ENCODE measurements at regions not wholly inside any gene's neighbourhood (a gene's known extent, or its start where the extent isn't known, plus 50 kb on each side); places are given as distances from the start of the nearest gene placed in this dataset.

GRCh38 chr4:103948244-103949018, 228.6 kb upstream of the TACR3 start:
- TF ChIP-seq, protein P1, sequence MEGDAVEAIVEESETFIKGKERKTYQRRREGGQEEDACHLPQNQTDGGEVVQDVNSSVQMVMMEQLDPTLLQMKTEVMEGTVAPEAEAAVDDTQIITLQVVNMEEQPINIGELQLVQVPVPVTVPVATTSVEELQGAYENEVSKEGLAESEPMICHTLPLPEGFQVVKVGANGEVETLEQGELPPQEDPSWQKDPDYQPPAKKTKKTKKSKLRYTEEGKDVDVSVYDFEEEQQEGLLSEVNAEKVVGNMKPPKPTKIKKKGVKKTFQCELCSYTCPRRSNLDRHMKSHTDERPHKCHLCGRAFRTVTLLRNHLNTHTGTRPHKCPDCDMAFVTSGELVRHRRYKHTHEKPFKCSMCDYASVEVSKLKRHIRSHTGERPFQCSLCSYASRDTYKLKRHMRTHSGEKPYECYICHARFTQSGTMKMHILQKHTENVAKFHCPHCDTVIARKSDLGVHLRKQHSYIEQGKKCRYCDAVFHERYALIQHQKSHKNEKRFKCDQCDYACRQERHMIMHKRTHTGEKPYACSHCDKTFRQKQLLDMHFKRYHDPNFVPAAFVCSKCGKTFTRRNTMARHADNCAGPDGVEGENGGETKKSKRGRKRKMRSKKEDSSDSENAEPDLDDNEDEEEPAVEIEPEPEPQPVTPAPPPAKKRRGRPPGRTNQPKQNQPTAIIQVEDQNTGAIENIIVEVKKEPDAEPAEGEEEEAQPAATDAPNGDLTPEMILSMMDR (IDR thresholded peaks at IDR 0.05): no peak
- TF ChIP-seq POLR2A (IDR thresholded peaks at IDR 0.05): no peak
- no peak for TF ChIP-seq POLR2AphosphoS5 (IDR thresholded peaks at IDR 0.05; ENCODE audit: insufficient read depth in 1 of 2, low read depth in 1 of 2)
